HK-2 (cell line): ENCODE measurements at regions not wholly inside any gene's neighbourhood (a gene's known extent, or its start where the extent isn't known, plus 50 kb on each side); places are given as distances from the start of the nearest gene placed in this dataset.
"Not testable (repeated sequence)": the region's sequence is repeated elsewhere in the genome, so short reads cannot be mapped to it uniquely, and the experiment has no call there.

ENCODE experiments used
- DNase-seq: peaks from one replicate; pipeline ENCODE4 v3.0.0-alpha.2; 2018; ENCODE audit not compliant: unreplicated experiment

GRCh38 chr5:101206534-101206933, 303.5 kb upstream of the ST8SIA4 start:
- no peak for DNase-seq

- not testable (repeated sequence) for DNase-seq
These were observed 302.0 kb upstream of the ST8SIA4 start for GRCh38 chr5:101205065-101205464.

- not testable (repeated sequence) for DNase-seq
These were observed 277.3 kb upstream of the ST8SIA4 start for GRCh38 chr5:101180365-101180764.

GRCh38 chr5:101176605-101177004, 273.5 kb upstream of the ST8SIA4 start:
- DNase-seq, result no peak

GRCh38 chr5:101174981-101175380, 271.9 kb upstream of the ST8SIA4 start:
- DNase-seq, result no peak

GRCh38 chr5:101163088-101163487, 260.0 kb upstream of the ST8SIA4 start:
- no peak for DNase-seq

- DNase-seq, result no peak
These were observed 256.9 kb upstream of the ST8SIA4 start for GRCh38 chr5:101160002-101160401.

- DNase-seq, result no peak
These were observed 255.9 kb upstream of the ST8SIA4 start for GRCh38 chr5:101159006-101159405.

- DNase-seq, result no peak
These were observed 250.4 kb upstream of the ST8SIA4 start for GRCh38 chr5:101153526-101153925.

GRCh38 chr5:101143526-101143925, 240.4 kb upstream of the ST8SIA4 start:
- DNase-seq, result no peak

GRCh38 chr5:101142102-101142501, 239.0 kb upstream of the ST8SIA4 start:
- no peak for DNase-seq

GRCh38 chr5:101136454-101136853, 233.4 kb upstream of the ST8SIA4 start:
- no peak for DNase-seq

GRCh38 chr5:101123363-101123762, 220.3 kb upstream of the ST8SIA4 start:
- DNase-seq, result no peak

- DNase-seq, result no peak
These were observed 209.6 kb upstream of the ST8SIA4 start for GRCh38 chr5:101112645-101113044.

- DNase-seq, result no peak
These were observed 200.8 kb upstream of the ST8SIA4 start for GRCh38 chr5:101103874-101104273.

- no peak for DNase-seq
These were observed 199.4 kb upstream of the ST8SIA4 start for GRCh38 chr5:101102506-101102905.

GRCh38 chr5:101091902-101092301, 188.8 kb upstream of the ST8SIA4 start:
- no peak for DNase-seq

GRCh38 chr5:101084353-101084752, 181.3 kb upstream of the ST8SIA4 start:
- DNase-seq, result no peak

- no peak for DNase-seq
These were observed 177.6 kb upstream of the ST8SIA4 start for GRCh38 chr5:101080462-101081240.

- no peak for DNase-seq
These were observed 165.2 kb upstream of the ST8SIA4 start for GRCh38 chr5:101068298-101068697.

GRCh38 chr5:101067429-101067828, 164.3 kb upstream of the ST8SIA4 start:
- no peak for DNase-seq

GRCh38 chr5:101062902-101063301, 159.8 kb upstream of the ST8SIA4 start:
- DNase-seq, result no peak

GRCh38 chr5:101047181-101047580, 144.1 kb upstream of the ST8SIA4 start:
- no peak for DNase-seq

GRCh38 chr5:101045689-101046088, 142.6 kb upstream of the ST8SIA4 start:
- DNase-seq, result no peak
